ENCODE measurements at regions not wholly inside any gene's neighbourhood (a gene's known extent, or its start where the extent isn't known, plus 50 kb on each side); places are given as distances from the start of the nearest gene placed in this dataset.

GRCh38 chr7:101729241-101729883, 88.1 kb upstream of the CUX1 start:
- Histone ChIP-seq H3K4me1 (peaks cover 3% of the 10 kb centered on the region), H3K9me3 (no peaks in the 10 kb centered on the region), H3K36me3 (replicated peaks in 1 of 2; ENCODE audit: insufficient read depth in 1 of 2, low read depth in 2 of 2) (no peaks in the 10 kb centered on the region), H3K4me3 (no peak overlapping the region), H3K27ac (no peak overlapping the region), H3K27me3 (no peaks in the 10 kb centered on the region)
- peak in 1 of 4 donors; percentile 14 for DNase-seq
- no peak for ATAC-seq
- WGBS, 2 donors, result 68 to 70% methylated on average over 9 to 15 of the region's 15 CpGs
- no peak for TF ChIP-seq POLR2A (IDR thresholded peaks at IDR 0.05)
- TF ChIP-seq CTCF (IDR thresholded peaks at IDR 0.05), result no peak
- intact Hi-C loops (cut with DNase I), result no loop called here

GRCh38 chr7:101731502-101732084, 85.8 kb upstream of the CUX1 start:
- 63 to 66% methylated on average over 11 of the region's 11 CpGs for WGBS, 2 donors
- intact Hi-C loops (cut with DNase I), result no loop called here
- no peak overlapping the region for H3K4me3 ChIP-seq
- no peaks in the 10 kb centered on the region for H3K27me3 ChIP-seq
- no peak for DNase-seq
- no peaks in the 10 kb centered on the region for H3K9me3 ChIP-seq
- H3K4me1 ChIP-seq, result peaks cover 4% of the 10 kb centered on the region
- TF ChIP-seq POLR2A (IDR thresholded peaks at IDR 0.05) (no peak), CTCF (IDR thresholded peaks at IDR 0.05) (no peak)
- H3K36me3 ChIP-seq (replicated peaks in 1 of 2; ENCODE audit: insufficient read depth in 1 of 2, low read depth in 2 of 2), result no peaks in the 10 kb centered on the region
- no peak overlapping the region for H3K27ac ChIP-seq
- ATAC-seq, result no peak

GRCh38 chr7:101733713-101734475, 83.5 kb upstream of the CUX1 start:
- DNase-seq (peak; percentile 59 to 74 (median 72)), ATAC-seq (peak; percentile 92)
- no peak for TF ChIP-seq CTCF (IDR thresholded peaks at IDR 0.05)
- TF ChIP-seq POLR2A (IDR thresholded peaks at IDR 0.05), result peak; percentile 14 to 47 (median 39)
- H3K9me3 ChIP-seq, result no peaks in the 10 kb centered on the region
- no peaks in the 10 kb centered on the region for H3K36me3 ChIP-seq (replicated peaks in 1 of 2; ENCODE audit: insufficient read depth in 1 of 2, low read depth in 2 of 2)
- peak overlapping the region; percentile 16 to 54 (median 36) for H3K27ac ChIP-seq
- no peaks in the 10 kb centered on the region for H3K27me3 ChIP-seq
- H3K4me3 ChIP-seq, result no peak overlapping the region
- peaks cover 4% of the 10 kb centered on the region for H3K4me1 ChIP-seq
- intact Hi-C loops (cut with DNase I), result no loop called here
- WGBS, 2 donors, result 18% methylated on average over 17 to 24 of the region's 24 CpGs

- Histone ChIP-seq H3K27me3 (no peaks in the 10 kb centered on the region), H3K27ac (no peak overlapping the region), H3K36me3 (replicated peaks in 1 of 2; ENCODE audit: insufficient read depth in 1 of 2, low read depth in 2 of 2) (no peaks in the 10 kb centered on the region), H3K9me3 (no peaks in the 10 kb centered on the region), H3K4me1 (peaks cover 4% of the 10 kb centered on the region), H3K4me3 (no peak overlapping the region)
- TF ChIP-seq POLR2A (IDR thresholded peaks at IDR 0.05), result no peak
- no peak for TF ChIP-seq CTCF (IDR thresholded peaks at IDR 0.05)
- intact Hi-C loops (cut with DNase I), result no loop called here
- 61 to 62% methylated on average over 3 of the region's 3 CpGs for WGBS, 2 donors
- no peak for ATAC-seq
- no peak for DNase-seq
Observed at GRCh38 chr7:101736084-101736483, 81.3 kb upstream of the CUX1 start.

Data from body of pancreas (tissue), 4 donors.